ENCODE measurements at regions not wholly inside any gene's neighbourhood (a gene's known extent, or its start where the extent isn't known, plus 50 kb on each side); places are given as distances from the start of the nearest gene placed in this dataset.
"Not testable (repeated sequence)": the region's sequence is repeated elsewhere in the genome, so short reads cannot be mapped to it uniquely, and the experiment has no call there.

DNA sequence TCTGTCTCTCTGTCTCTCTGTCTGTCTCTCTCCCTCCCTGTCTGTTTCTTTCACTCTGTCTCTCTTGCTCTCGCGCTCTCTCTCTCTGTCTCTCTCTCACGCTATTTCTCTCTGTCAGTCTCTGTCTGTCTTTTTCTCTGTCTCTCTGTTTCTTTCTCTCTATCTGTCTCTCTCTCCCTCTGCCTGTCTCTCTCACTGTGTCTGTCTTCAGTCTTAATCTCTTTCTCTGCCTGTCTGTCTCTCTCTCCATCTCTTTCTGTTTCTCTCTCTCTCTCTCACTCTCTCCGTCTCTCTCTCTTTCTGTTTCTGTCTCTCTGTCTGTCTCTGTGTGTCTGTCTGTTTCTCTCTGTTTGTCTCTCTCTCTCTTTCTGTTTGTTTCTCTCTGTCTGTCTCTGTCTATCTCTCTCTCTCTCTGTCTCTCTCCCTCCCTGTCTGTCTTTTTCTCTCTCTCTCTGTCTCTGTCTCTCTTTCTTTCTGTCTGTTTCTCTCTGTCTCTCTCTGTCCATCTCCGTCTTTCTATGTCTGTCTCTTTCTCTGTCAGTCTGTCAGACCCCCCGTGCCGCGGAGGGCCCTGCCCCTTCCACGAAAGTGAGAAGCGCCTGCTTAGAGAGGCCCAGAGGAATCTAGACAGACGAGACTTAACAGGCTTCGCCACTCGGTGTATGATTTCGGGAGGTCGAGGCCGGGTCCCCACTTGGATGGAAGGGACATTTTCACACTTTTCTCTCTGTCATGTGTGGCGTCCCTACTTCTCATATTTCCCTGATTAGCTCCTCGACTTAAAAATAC, 346.3 kb upstream of the DEFB115 start:
- Histone ChIP-seq H3K4me3 (ENCODE audit: low read depth, low read length) (no peak overlapping the region), H3K27me3 (ENCODE audit: control insufficient read depth, insufficient read depth, low read length) (no peaks in the 10 kb centered on the region), H3K36me3 (ENCODE audit: control insufficient read depth, insufficient read depth, low read length) (no peaks in the 10 kb centered on the region)
- no peak for DNase-seq (ENCODE audit: low read depth)
- CTCF ChIA-PET: no interaction called here
- TF ChIP-seq, protein P1, sequence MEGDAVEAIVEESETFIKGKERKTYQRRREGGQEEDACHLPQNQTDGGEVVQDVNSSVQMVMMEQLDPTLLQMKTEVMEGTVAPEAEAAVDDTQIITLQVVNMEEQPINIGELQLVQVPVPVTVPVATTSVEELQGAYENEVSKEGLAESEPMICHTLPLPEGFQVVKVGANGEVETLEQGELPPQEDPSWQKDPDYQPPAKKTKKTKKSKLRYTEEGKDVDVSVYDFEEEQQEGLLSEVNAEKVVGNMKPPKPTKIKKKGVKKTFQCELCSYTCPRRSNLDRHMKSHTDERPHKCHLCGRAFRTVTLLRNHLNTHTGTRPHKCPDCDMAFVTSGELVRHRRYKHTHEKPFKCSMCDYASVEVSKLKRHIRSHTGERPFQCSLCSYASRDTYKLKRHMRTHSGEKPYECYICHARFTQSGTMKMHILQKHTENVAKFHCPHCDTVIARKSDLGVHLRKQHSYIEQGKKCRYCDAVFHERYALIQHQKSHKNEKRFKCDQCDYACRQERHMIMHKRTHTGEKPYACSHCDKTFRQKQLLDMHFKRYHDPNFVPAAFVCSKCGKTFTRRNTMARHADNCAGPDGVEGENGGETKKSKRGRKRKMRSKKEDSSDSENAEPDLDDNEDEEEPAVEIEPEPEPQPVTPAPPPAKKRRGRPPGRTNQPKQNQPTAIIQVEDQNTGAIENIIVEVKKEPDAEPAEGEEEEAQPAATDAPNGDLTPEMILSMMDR (IDR thresholded peaks at IDR 0.05; ENCODE audit: insufficient read depth, low read depth, low read length): no peak
- POLR2A ChIA-PET: no interaction called here

DNA sequence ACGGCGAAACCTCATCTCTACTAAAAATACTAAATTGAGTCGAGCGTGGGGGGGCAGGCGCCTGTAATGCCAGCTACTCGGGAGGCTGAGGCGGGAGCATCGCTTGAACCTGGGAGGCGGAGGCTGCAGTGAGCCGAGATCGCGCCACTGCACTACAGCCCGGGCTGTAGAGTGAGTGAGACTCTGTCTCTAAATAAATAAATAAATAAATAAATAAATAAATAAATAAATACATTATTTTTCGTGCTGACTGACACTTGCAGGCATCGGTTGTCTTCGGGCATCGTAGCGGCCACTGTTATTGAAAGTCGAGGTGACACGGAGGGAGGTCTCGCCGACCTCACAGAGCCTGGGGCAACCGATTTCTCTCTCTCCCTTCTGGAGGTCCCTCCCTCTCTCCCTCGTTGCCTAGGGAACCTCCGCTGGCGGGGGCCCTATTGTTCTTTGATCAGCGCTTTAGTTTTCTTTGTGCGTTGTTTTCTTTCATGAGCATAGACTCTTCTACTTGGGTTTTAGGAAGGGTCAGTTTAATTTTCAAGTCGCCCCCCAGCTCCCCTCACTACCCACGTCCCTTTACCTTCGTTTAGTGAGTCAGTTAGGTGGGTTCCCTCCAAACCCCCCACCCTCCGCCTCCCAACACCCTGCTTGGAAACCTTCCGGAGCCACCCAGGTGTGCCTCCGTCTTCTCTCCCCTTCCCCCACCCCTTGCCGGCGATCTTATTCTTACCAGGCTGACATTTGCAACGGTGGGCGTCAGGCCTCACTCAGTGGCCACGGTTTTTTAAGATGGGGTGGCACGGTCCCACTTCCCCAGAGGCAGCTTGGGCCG, 345.4 kb upstream of the DEFB115 start:
- CTCF ChIA-PET; H3K36me3 ChIP-seq (ENCODE audit: control insufficient read depth, insufficient read depth, low read length); POLR2A ChIA-PET; DNase-seq (ENCODE audit: low read depth); H3K27me3 ChIP-seq (ENCODE audit: control insufficient read depth, insufficient read depth, low read length): not testable (repeated sequence)
- peak overlapping the region; percentile 3; the same call in 1 of the 2 replicates for H3K4me3 ChIP-seq (ENCODE audit: low read depth, low read length)

DNA sequence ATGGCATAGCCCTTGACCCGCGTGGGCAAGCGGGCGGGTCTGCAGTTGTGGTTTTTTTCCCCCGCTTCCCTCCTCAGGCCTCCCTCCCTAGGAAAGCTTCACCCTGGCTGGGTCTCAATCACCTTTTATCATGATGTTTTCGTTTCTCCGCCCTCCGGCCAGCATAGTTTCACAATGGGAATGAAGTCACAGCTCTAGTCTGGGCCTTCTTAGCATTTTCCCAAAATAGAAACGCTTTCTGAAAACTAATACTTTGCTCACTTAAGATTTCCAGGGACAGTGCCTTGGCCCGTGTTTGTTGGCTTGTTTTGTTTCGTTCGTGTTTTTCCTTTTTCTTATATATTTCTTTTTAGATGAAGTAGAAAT, 344.8 kb upstream of the DEFB115 start:
- POLR2A ChIA-PET; H3K27me3 ChIP-seq (ENCODE audit: control insufficient read depth, insufficient read depth, low read length); H3K4me3 ChIP-seq (ENCODE audit: low read depth, low read length); H3K36me3 ChIP-seq (ENCODE audit: control insufficient read depth, insufficient read depth, low read length); CTCF ChIA-PET; DNase-seq (ENCODE audit: low read depth): not testable (repeated sequence)

DNA sequence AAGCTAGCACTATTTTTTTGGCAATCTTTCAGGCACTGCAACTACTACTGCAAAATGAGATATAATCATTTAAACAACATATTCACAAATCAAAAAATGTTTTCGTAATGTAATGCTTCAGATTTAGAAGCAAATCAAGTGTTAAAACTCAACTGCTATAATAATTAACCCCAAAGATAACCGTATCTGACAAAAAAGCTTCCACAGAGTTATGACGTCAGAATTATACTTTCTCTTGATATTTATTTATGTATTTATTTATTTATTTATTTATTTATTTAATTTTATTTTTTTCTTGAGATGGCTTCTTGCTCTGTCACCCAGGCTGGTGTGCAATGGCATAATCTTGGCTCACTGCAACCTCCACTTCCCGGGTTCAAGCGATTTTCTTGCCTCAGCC, 341.1 kb upstream of the DEFB115 start:
- CTCF ChIA-PET; H3K27me3 ChIP-seq (ENCODE audit: control insufficient read depth, insufficient read depth, low read length); H3K36me3 ChIP-seq (ENCODE audit: control insufficient read depth, insufficient read depth, low read length); DNase-seq (ENCODE audit: low read depth); H3K4me3 ChIP-seq (ENCODE audit: low read depth, low read length); POLR2A ChIA-PET: not testable (repeated sequence)

DNA sequence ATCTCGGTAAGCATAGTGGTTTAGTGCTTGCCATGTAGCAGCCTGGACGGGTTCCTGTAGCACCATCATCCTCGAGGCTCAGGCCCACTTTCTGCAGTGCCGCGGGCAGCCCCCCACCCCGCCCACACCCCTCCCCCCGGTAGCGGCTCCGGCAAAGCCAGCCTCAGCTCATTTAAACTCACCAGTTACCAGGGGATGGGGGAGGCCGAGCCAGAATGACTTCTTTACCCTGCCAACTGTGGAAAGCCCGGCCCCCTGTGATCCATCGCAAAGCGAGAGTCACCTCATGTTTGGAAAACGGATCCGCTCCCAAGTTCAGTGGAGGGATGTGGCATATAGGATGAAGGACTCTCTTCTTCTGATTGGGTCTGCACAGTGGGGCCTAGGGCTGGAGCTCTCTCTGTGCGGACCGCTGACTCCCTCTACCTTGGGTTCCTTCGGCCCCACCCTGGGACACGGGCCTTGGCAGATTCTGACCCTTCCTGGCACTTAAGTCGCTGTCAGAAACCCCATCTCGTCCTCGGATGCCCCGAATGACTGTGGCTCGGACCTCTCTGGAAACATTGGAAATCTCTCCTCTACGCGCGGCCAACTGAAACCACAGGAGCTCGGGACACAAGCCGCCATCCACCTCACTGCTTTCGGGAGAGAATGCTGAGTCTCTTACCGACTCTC, 337.8 kb upstream of the DEFB115 start:
- TF ChIP-seq, protein P1 (IDR thresholded peaks at IDR 0.05; ENCODE audit: insufficient read depth, low read depth, low read length): no peak
- Histone ChIP-seq H3K4me3 (ENCODE audit: low read depth, low read length) (no peak overlapping the region), H3K36me3 (ENCODE audit: control insufficient read depth, insufficient read depth, low read length) (no peaks in the 10 kb centered on the region), H3K27me3 (ENCODE audit: control insufficient read depth, insufficient read depth, low read length) (no peaks in the 10 kb centered on the region)
- CTCF ChIA-PET: no interaction called here
- POLR2A ChIA-PET: no interaction called here
- no peak for DNase-seq (ENCODE audit: low read depth)

DNA sequence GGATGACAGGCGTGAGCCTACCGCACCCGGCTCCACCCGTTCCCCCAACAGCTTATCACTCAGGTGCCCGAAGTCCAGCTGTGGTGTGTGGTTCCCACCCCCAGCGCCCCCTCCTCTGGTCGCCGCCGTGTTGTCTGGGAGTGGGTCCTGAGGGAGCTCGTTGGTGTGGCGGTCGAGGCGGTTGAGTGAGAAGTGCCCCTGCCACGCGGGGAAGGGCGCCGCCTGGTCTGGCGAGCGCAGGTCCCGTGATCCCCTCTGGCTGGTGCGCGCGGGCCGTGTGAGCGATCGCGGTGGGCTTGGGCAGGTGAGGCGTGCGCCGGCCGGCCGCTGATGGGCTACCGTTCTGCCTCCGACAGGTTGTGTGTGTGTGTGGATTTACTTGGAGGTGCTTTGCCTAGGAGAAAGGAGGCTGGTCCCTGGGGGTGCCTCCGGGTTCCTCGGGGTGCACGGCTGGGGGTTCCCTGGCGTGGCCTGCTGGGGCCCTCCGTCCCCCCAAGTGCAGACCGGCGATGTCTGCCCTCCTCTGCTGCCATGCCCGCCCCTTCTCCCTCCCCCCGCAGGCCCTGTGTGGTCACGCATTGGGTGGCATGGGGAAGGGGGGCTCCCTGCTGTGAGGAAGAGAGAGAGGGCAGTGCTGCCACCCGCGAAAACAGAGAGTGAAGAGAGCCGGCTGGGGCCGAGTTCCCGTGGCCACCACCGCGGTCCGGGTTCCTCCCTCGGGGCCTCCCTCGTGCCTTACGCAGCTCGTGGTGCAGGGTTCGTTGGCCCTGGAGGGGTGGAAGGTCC, 336.0 kb upstream of the DEFB115 start:
- H3K27me3 ChIP-seq (ENCODE audit: control insufficient read depth, insufficient read depth, low read length): no peaks in the 10 kb centered on the region
- CTCF ChIA-PET: no interaction called here
- POLR2A ChIA-PET: no interaction called here
- H3K4me3 ChIP-seq (ENCODE audit: low read depth, low read length): no peak overlapping the region
- H3K36me3 ChIP-seq (ENCODE audit: control insufficient read depth, insufficient read depth, low read length): no peaks in the 10 kb centered on the region
- no peak for DNase-seq (ENCODE audit: low read depth)
- TF ChIP-seq, protein P1 (IDR thresholded peaks at IDR 0.05; ENCODE audit: insufficient read depth, low read depth, low read length): no peak
